GM12864 (cell line): ENCODE measurements at regions not wholly inside any gene's neighbourhood (a gene's known extent, or its start where the extent isn't known, plus 50 kb on each side); places are given as distances from the start of the nearest gene placed in this dataset.
A peak's percentile ranks its signal among the peaks of the same experiment; 100 is the strongest.

Experiments used
- DNase-seq: peaks from one replicate; pipeline ENCODE4 v3.0.0-alpha.2; 2011; ENCODE audit warnings: low read depth
- H3K4me3 ChIP-seq: 2 replicates; pipeline ENCODE4 v1.5.1; 2011; ENCODE audit warnings: mild to moderate bottlenecking, low read depth, low read length, control low read depth
- TF ChIP-seq, protein P1 (sequence below): IDR thresholded peaks from 2 replicates; pipeline ENCODE4 v1.5.1; 2011; ENCODE audit warnings: low read depth, mild to moderate bottlenecking, moderate library complexity, low read length, control low read depth, inconsistent platforms; ENCODE audit errors: missing control alignments

GRCh38 chr11:71383461-71383860 lies 64.7 kb downstream of the DHCR7 start:
- TF ChIP-seq, protein P1, sequence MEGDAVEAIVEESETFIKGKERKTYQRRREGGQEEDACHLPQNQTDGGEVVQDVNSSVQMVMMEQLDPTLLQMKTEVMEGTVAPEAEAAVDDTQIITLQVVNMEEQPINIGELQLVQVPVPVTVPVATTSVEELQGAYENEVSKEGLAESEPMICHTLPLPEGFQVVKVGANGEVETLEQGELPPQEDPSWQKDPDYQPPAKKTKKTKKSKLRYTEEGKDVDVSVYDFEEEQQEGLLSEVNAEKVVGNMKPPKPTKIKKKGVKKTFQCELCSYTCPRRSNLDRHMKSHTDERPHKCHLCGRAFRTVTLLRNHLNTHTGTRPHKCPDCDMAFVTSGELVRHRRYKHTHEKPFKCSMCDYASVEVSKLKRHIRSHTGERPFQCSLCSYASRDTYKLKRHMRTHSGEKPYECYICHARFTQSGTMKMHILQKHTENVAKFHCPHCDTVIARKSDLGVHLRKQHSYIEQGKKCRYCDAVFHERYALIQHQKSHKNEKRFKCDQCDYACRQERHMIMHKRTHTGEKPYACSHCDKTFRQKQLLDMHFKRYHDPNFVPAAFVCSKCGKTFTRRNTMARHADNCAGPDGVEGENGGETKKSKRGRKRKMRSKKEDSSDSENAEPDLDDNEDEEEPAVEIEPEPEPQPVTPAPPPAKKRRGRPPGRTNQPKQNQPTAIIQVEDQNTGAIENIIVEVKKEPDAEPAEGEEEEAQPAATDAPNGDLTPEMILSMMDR: no peak
- peak; percentile 73 for DNase-seq
- H3K4me3 ChIP-seq: no peak overlapping the region

DNA sequence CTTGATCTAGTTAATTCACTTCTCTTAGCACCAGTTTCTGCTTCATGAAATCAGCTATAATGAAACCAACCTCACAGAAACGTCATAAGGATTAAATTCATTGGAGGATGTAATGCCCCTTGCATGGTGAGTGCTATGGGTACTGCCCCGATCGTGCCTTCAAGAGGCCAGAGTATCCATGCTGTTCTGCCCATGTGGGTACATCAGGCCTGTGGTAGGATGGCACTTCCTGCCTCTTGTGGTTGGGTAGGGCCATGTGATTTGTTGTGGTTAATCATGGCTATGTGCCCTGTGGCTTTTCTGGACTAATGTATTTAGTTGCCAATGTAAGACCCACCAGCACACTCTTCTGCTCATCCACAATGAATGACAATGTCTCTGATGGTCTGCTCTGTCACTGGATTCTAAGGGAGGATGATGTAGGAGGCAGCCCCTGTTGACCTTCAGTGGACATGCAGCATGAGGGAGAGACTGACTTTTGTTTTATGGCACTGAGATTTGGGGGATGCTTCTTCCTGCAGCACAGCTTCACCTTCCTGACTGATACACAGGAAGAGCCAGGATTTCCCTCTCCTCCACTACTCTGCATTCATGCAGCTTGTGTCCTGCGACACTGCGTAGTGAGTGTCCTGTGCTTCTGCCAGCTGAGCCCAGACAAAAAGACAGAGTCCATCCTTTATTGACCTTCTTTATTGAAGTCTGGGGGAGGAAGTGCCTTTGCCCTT lies 66.2 kb downstream of the DHCR7 start:
- no peak for DNase-seq
- H3K4me3 ChIP-seq: no peak overlapping the region
- TF ChIP-seq, protein P1: no peak

DNA sequence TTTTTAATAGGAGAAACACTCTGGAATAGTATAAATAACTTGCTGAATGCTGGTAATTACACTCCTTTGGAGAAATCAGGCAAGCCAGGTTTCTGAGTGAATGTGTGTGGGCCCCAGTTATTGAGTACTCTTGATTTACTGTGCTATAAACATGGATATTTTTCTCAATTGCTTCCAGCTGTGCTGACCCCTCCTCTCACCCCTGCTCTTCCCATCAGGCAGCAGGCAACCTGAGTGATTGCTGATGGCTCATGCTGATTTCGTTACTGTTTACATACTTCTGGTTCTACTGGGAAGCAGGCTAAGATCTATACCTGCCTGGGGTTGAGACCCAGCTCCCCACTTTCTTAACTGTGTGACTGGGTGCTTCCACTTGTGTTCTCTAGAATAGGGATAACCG lies 68.5 kb downstream of the DHCR7 start:
- no peak overlapping the region for H3K4me3 ChIP-seq
- DNase-seq: no peak
- TF ChIP-seq, protein P1: no peak

DNA sequence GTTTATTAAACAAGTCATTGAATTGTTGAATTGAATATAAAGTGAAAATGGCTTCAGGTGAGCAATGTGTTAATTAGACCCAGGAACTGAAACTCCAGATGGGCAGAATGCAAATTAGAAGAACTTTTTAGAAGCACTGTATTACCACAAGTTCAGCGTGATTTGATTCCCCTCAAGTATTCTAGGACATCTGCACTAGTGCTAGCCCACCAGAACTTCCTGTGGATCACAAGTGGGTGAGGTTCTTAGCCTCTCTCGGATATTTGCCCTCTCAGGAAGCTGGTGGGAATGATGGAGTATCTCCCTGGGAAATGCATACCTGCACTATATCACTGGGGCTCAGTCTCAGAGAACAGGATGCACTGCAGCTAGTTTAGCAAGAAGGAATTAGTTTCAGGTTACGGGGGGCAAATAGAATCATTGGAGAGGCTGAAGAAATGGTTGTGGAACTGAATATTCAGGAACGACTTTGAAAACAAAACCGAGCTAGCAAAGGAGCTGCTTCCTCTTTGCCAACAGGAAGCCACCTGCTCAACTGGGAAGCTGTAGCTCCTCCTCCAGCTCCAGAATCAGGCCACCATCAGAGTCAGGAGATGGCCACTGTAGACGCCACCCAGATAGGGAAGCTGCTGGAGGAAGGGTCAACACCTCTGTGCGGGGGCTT lies 74.3 kb downstream of the DHCR7 start:
- TF ChIP-seq, protein P1: no peak
- DNase-seq: peak; percentile 56
- no peak overlapping the region; the same call in 1 of the 2 replicates for H3K4me3 ChIP-seq

DNA sequence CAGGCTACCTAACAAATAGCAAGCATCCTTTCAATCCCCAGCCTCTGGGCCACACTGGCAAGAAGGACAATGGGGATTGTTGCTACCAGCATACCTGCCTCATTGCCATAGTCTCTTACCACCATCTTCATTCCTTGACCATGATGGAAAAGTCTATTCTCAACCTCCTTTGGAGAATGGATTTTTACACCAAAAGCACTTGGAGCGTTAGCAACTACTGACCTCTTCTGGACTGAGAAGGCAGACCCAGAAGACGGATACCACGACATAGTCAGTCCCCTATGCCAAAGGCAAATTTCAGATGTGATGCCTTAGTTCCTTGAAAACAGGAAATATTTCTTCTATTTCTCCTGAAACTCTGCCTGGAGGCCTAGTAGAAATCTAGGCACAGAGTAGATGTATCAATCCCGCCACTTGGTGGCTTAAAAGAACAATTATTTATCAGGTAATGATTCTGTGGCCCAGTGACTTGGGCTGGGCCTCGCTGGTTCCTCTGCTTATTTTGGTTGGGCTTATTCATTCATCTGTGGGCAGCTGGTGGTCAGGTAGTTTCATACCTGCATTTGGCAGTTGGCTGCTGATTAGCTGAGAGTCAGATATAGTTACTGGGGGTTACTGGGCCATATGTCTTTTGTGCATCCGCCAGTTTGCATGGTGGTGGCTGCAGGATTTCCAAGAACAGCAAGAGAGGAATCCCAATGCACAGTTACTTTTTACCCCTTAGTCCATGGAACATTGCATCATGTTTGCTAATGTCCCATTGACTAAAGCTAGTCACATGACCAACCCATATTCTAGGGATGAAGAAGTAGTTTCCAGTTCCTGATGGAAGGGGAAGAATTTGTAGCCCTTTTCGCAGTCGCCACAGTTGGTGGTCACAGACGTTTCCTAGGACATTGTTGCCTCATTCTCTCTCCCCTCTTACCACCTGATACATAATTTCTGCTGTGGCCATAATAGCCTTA lies 75.2 kb downstream of the DHCR7 start:
- H3K4me3 ChIP-seq: no peak overlapping the region; the same call in 1 of the 2 replicates
- TF ChIP-seq, protein P1: peak; percentile 34
- DNase-seq: peak; percentile 62

DNA sequence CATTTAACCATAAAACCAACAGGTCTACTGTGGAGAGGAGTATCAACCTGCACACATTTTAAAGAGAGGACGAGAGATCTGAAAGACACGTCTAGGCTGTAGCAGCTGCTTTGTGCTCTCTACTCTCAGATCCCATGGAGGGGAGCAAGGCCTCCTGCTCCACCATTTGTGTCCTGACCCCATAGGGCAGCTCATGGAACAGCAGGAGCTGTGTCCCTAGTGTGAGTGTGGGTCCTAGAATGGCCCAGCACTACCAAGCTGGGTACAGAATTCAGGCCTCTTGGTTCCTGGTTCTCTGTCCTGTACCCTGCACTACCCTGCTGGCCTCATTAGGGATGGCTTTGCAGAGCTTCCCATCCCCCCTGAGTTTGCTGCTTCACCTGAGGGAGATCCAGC lies 76.5 kb downstream of the DHCR7 start:
- TF ChIP-seq, protein P1: no peak
- H3K4me3 ChIP-seq: no peak overlapping the region
- DNase-seq: no peak
